ENCODE measurements at regions not wholly inside any gene's neighbourhood (a gene's known extent, or its start where the extent isn't known, plus 50 kb on each side); places are given as distances from the start of the nearest gene placed in this dataset.

- CTCF ChIA-PET, result interaction anchor here (0.7 to 1.4 kb wide), 2 partner anchors 9 to 247 kb away, joined by 3 to 5 read pairs; no protein-coding TSS in a partner anchor
- Mint-ChIP-seq H3K27ac (ENCODE audit: unreplicated experiment) (no peak overlapping the region), H3K4me1 (ENCODE audit: low read depth, unreplicated experiment) (no peaks in the 10 kb centered on the region), H3K4me3 (ENCODE audit: low read depth, unreplicated experiment) (no peak overlapping the region), H3K36me3 (ENCODE audit: insufficient read depth, unreplicated experiment) (no peaks in the 10 kb centered on the region), H3K9me3 (ENCODE audit: low read depth, unreplicated experiment) (no peaks in the 10 kb centered on the region), H3K27me3 (ENCODE audit: unreplicated experiment) (no peaks in the 10 kb centered on the region)
- TF ChIP-seq CTCF (IDR thresholded peaks at IDR 0.05; ENCODE audit: unreplicated experiment), result no peak
- intact Hi-C loops (cut with micrococcal nuclease; ENCODE audit: unreplicated experiment), result no loop called here
- no TSS peak for BruUV-seq (replicated peaks)
- no peak for DNase-seq
Measured at GRCh38 chr1:200266871-200267270, 143.0 kb downstream of the ZNF281 start.

- CTCF ChIA-PET, result interaction anchor here (0.7 to 1.6 kb wide), 2 partner anchors 10 to 248 kb away, joined by 3 to 9 read pairs; no protein-coding TSS in a partner anchor
- TF ChIP-seq CTCF (IDR thresholded peaks at IDR 0.05; ENCODE audit: unreplicated experiment), result no peak
- no peak for DNase-seq
- Mint-ChIP-seq H3K4me1 (ENCODE audit: low read depth, unreplicated experiment) (no peaks in the 10 kb centered on the region), H3K27me3 (ENCODE audit: unreplicated experiment) (no peaks in the 10 kb centered on the region), H3K27ac (ENCODE audit: unreplicated experiment) (no peak overlapping the region), H3K4me3 (ENCODE audit: low read depth, unreplicated experiment) (no peak overlapping the region), H3K36me3 (ENCODE audit: insufficient read depth, unreplicated experiment) (no peaks in the 10 kb centered on the region), H3K9me3 (ENCODE audit: low read depth, unreplicated experiment) (no peaks in the 10 kb centered on the region)
- intact Hi-C loops (cut with micrococcal nuclease; ENCODE audit: unreplicated experiment), result no loop called here
- BruUV-seq (replicated peaks), result no TSS peak
Measured at GRCh38 chr1:200265881-200266280, 144.0 kb downstream of the ZNF281 start.

DNA sequence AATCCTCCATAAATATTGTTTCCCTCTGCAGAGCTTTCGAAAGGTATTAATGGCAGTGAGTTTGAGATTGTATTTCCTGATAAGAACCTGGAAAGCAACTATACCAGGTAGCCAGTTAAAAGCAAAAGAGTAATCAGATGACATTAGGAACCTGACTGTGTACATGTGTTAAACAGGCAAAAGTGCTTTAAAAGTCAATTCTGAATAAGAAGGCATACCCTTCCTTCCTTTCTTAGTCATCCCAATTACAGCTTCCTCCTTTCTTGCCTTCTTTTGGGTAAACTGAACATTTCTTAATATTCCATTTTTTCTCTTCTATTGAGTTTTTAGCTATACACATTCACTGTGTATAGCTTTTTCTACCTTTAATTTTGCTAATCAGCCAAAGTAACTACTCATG lies 144.7 kb downstream of the ZNF281 start:
- CTCF ChIA-PET, result interaction anchor here (1.6 kb wide), 1 partner anchor 11 kb away, joined by 9 read pairs; no protein-coding TSS in a partner anchor
- H3K36me3 Mint-ChIP-seq (ENCODE audit: insufficient read depth, unreplicated experiment), result no peaks in the 10 kb centered on the region
- H3K4me3 Mint-ChIP-seq (ENCODE audit: low read depth, unreplicated experiment), result no peak overlapping the region
- H3K4me1 Mint-ChIP-seq (ENCODE audit: low read depth, unreplicated experiment), result no peaks in the 10 kb centered on the region
- BruUV-seq (replicated peaks), result no TSS peak
- DNase-seq, result no peak
- H3K27ac Mint-ChIP-seq (ENCODE audit: unreplicated experiment), result no peak overlapping the region
- H3K27me3 Mint-ChIP-seq (ENCODE audit: unreplicated experiment), result no peaks in the 10 kb centered on the region
- no peaks in the 10 kb centered on the region for H3K9me3 Mint-ChIP-seq (ENCODE audit: low read depth, unreplicated experiment)
- TF ChIP-seq CTCF (IDR thresholded peaks at IDR 0.05; ENCODE audit: unreplicated experiment), result no peak
- intact Hi-C loops (cut with micrococcal nuclease; ENCODE audit: unreplicated experiment), result no loop called here

DNA sequence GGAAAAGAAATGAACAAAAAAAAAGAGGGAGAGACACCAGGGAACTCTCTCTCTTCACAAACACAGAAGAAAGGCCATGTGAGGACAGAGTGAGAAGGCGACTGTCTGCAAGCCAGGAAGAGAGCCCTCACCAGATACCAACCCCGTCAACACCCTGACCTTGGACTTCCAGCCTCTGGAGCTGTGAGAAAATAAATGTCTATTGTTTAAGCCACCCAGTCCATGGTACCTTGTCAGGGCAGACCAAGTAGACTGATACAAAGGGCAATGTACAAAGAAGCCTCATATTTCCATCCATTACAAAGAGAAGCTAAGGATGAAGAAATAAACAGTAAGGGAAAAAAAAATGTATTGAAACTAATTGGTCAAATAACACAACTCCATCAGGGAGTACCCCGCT lies 146.6 kb downstream of the ZNF281 start:
- H3K27me3 Mint-ChIP-seq (ENCODE audit: unreplicated experiment), result no peaks in the 10 kb centered on the region
- H3K27ac Mint-ChIP-seq (ENCODE audit: unreplicated experiment), result no peak overlapping the region
- no peaks in the 10 kb centered on the region for H3K9me3 Mint-ChIP-seq (ENCODE audit: low read depth, unreplicated experiment)
- no peaks in the 10 kb centered on the region for H3K4me1 Mint-ChIP-seq (ENCODE audit: low read depth, unreplicated experiment)
- CTCF ChIA-PET, result interaction anchor here (0.5 kb wide), 1 partner anchor 1059 kb away, joined by 3 read pairs; no protein-coding TSS in a partner anchor
- no peak for TF ChIP-seq CTCF (IDR thresholded peaks at IDR 0.05; ENCODE audit: unreplicated experiment)
- DNase-seq, result no peak
- no peak overlapping the region for H3K4me3 Mint-ChIP-seq (ENCODE audit: low read depth, unreplicated experiment)
- intact Hi-C loops (cut with micrococcal nuclease; ENCODE audit: unreplicated experiment), result no loop called here
- BruUV-seq (replicated peaks), result no TSS peak
- H3K36me3 Mint-ChIP-seq (ENCODE audit: insufficient read depth, unreplicated experiment), result no peaks in the 10 kb centered on the region

Data from Calu3 (cell line).